Fibroblast of skin of left quadriceps (primary cell): ENCODE measurements at regions not wholly inside any gene's neighbourhood (a gene's known extent, or its start where the extent isn't known, plus 50 kb on each side); places are given as distances from the start of the nearest gene placed in this dataset.
"Not testable (repeated sequence)": the region's sequence is repeated elsewhere in the genome, so short reads cannot be mapped to it uniquely, and the experiment has no call there.

ENCODE experiments used
- DNase-seq, 2 experiments: peaks; one replicate each; pipeline ENCODE4 v3.0.0-alpha.2; 2013; ENCODE audit warnings: low read depth in 2 of 2

DNA sequence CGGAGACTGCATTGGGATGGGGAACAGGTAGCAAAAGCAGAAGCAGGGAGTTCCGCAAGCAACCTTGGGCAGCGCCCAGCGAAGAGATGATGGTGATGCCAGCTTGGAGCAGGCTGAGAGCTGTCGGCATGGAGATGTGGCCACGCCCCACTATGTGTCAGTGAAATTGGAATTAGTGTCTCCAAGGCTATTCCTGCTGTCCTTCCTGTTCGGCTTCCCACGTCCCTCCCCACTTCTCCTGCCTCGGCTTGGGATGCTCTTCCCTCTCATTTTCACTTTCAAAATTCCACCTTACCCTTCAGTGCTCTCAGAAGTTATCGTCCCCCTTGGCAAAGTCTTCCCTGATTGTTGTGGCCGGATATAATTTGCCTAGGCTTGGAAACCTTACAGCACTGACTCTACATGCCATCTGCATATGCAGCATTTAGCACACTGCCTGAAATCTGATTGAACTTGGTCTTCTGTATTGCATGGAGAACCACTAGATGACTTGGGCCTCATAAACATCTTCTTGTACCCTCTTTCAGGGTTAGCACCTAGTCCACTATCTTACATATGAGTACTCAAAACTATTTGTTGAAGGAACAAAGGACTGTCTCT, 270.7 kb upstream of the RUNX1 start:
- DNase-seq: no peak

DNA sequence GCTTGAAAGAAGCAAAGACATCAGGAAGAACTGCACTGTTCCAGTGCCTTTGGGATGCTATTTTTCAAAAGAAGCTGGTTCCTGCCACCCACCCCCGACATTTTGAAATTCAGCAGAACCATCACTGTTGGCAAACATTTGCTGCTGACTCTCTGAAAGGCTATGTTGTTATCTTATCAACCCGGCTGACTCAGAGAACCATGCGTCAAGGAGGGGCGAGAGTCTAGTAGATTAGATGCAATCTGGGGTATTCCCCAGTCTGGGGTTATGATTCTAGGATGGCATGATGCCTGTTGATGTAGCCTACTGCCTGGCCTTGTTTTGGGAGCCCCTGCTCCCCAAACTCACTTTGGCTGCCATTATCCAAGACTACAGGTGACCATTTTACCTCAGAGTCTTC, 267.8 kb upstream of the RUNX1 start:
- no peak for DNase-seq

DNA sequence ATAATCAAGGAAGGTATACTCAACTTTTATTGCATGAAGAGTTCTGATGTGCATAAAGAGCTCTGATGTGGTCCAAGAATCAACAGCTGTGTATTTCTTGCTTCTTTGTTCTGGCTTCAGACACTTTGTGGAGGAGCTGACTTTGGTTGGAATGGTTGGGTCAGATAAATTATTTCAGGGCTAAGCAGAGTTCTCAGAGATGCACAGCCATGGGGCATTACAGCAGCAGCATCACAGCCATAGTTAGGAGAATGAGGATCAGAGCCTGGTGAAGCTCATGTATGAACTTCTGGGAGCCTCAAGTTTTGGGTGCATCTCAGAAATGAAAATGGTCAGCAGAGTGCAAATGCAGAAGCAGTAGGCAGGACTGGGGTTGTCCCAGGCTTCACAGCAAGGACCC, 267.4 kb upstream of the RUNX1 start:
- no peak for DNase-seq

DNA sequence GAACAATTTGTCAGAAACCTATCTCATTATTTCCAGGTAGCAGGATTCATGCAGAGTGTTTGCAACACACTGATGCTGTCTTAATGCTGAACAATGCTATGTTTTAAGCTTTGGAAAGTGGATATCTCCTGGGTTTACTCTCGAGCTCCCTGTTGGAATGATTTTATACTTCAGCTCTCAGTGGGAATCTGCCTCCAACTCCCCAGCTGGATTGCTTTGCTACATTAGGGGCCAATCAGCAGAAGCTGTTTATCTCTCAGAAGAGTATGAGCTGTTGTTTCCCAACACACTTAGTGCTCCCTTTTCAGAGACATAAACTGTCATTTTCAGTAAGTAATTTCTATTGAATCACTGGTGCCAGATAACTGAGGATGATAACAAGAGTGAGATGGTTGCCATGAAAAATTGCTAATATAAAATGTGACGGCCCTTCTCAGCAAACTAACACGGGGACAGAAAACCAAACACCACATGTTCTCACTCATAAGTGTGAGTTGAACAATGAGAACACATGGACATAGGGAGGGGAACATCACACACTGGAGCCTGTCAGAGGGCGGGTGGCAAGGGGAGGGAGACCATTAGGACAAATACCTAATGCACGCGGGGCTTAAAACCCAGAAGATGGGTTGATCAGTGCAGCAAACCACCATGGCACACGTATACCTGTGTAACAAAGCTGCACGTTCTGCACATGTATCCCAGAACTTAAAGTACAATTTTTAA, 265.9 kb upstream of the RUNX1 start:
- DNase-seq: no peak

DNA sequence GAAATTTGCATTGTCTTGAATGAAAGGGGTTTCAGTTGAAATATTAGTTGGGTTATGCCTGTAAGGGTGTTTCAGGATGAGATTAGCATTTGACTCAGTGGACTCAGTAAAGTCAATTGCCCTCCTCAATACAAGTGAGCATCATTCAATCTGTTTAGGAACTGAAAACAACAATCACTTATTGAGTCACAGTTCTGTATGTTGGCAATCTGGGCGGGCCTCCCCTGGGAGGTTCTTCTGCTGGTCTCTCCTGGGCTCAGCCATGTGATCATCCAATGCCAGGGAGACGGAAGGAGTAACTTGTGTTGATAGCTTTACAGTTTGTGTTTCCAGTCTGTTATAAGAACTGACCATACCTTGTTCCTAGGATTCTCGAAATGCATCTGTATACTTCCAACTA, 262.9 kb upstream of the RUNX1 start:
- no peak for DNase-seq

DNA sequence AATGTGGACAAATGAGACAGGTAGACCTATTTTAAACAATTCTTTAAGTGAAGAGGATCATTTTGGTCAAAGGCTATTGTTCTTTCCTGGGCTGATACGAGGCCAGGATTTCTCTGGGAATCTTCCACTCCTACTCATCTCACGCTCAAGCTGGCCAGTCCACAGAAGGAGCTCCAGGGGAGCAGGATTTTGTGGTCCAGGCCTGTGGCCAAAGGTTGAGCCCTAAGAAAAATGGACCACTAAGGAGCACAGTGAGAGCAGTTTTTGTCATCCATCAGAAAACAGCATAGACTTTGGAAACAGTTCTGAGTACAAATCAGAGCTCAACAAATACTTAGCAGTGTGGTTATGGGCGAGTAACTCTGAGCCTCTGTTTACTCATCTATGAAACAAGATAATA, 260.2 kb upstream of the RUNX1 start:
- no peak for DNase-seq

DNA sequence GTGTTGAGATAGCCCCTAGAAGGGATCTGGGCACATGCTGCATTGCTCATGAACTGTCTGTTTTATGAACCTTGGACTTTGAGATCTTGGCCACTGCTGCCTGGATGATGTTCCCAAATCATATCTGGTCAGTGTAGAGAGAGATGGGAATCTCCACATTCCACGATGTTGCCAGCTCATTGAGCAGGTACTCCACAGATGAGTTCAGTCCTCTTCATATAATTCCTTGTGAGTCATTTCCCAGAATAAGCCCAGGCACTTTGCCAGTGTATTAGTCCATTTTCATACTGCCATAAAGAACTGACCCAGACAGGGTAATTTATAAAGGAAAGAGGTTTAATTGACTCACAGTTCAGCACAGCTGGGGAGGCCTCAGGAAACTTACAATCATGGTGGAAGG, 254.0 kb upstream of the RUNX1 start:
- peak; percentile 88 to 89 for DNase-seq

DNA sequence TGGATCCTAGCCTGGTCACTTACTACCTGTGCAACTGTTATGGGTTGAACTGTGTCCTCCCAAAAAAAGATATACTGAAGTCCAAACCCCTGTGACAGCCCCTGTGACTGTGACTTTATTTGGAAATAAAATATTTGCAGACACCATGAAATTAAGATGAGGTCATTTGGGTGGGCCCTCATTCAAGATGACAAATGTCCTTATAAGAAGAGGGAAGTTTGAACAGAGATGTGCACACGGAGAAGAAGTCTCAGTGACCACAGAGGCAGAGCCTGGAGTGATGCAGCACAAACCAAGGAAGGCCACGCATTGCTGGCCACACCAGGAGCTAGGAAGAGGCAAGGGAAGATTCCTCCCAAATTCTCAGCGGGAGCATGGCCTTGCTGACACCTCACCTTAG, 249.7 kb upstream of the RUNX1 start:
- no peak for DNase-seq

DNA sequence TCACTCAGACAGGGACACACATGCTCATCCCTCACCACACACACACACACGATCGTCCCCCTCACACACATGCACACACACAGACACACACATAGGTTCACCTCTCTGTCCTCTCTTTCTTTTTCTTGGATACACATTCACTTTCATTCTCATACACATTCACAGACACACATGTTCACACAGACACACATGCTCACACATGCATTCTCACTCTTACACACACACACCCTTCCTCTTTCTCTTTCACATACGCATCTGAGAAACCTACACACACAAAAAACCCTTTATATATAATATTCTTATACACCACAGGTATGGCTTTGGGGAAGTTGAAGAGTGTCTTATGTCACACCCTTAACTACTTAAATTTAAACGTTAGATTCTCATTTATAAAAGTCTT, 248.6 kb upstream of the RUNX1 start:
- DNase-seq: no peak

DNA sequence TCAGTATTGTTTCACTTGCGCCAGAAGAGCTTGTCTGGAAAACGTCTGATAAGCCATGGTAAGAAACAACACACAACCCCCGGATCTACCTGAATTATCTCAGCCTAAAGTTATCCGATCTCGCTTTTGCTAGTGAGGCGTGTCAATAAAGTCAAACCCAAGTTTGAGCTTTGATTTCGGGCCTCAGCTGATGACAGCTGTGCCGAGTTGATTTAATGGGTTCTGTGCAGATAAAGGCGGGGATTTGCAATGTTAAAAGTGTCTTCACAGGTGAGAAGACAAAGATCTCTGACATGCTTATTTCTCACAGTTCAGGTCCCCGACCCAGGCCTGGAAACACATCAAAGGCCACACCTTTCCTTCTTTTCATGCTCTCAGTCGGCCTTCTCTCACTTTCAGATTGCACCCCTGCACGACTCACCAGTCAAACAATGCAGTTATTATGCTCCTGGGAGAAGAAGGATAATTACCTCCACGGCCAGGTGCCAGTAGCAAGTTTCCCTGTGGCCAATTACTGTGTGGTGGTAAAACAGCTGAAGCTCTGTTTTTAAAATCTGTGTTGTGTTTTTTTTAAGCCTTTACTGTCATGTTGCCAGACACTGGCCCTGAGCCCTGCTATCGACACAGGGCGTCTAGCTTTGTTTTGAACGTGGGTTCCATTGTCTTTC, 245.3 kb upstream of the RUNX1 start:
- DNase-seq: no peak

DNA sequence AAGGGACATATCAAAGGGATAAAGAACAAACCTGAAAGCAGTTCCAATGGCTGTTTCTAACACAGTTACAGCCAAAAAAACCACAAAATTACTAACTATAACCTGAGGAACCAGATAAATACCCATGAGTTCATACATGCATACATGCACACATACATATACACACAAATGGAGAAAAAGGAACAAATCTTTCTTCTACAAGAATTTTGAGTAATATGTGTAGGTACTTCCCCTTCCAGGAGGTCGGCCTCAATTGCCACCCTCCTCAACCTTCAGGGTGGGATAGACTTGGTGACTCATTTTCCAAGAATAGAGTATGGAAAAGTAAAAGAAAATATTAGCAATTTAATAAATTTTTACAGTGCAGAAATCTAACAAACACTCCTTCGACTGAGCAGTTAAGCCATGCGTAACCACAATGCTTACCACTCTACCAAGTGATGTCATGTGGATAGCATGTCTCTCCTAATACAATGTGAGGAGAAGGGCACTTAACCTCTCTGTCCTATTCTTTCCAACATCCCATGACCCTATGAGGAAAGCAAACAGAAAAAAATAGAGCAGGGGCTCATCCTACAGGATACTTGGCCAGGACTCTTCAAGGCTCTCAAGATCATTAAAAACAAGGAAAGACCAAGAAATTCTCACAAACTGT, 243.0 kb upstream of the RUNX1 start:
- peak in 1 of 2 experiments; percentile 6 for DNase-seq

DNA sequence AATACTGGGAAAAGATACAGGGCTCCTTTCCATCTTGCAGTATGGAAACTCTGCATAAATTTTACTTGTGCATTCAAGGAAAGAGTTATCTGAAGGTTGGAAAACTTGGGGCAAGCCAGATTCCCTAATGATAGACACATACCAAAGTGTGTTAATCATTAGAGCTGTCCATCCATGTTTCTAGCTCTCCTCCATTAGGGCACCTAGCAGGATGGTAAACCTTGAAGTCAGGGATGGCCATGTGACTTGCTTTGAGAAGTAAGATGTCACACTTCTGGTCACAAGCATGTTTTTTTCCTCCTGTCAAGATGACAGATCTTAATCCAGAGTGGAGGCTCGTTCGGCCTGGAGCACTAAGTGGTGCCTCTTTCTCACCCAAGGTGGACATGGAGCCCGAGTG, 241.9 kb upstream of the RUNX1 start:
- DNase-seq: no peak

DNA sequence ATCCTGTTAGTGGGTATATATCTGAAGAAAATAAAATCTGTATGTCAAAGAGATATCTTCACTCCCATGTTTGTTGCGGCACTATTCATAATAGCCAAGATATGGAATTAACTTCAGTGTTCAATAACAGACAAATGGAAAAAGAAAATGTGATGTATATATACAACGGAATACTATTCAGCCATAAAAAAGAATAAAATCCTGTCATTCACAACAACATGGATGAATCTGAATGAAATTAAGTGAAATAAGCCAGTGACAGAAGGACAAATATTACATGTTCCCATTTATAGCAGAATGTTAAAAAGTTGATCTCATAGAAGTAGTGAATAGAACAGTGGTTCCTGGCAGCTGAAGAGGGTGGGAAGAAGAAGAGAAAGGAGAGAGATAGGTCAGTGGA, 239.1 kb upstream of the RUNX1 start:
- no peak for DNase-seq

DNA sequence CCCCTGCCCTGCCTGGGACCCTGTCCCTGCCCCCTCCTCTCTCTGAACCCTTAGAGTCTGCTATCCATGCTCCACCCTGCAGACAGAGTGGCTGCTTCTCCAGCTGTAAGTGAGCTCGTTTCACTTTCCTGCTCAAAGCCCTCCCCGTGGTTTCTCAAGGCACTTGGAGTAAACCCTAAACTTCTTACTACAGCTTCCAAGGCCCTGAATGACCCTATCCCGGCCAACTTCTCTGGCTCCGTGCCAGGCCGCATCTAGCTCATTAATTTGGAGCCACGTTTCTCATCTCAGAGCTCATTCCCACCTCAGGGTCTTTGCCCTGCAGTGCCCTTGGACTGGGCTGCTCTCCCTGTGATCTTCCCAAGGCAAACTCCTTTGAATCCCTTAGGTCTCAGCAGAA, 235.1 kb upstream of the RUNX1 start:
- no peak for DNase-seq

DNA sequence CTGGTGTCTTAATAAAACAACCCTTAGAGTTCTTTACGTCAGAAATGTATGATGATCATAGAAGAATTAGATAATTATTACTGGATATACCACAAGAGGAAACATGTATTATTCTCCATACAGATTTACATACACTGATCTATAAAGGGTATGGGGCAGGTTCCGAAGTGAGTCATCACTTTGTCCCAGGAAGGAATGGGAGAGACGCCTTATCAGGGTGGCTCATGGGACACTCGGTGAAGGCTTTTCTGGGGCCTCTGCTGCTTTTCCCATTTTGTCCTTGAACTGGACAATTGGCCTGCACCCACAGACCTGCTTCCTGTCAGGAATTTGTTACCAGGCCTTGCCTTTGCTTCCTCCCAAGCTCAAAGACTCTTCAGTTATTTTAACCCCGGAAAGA, 233.8 kb upstream of the RUNX1 start:
- DNase-seq: no peak

DNA sequence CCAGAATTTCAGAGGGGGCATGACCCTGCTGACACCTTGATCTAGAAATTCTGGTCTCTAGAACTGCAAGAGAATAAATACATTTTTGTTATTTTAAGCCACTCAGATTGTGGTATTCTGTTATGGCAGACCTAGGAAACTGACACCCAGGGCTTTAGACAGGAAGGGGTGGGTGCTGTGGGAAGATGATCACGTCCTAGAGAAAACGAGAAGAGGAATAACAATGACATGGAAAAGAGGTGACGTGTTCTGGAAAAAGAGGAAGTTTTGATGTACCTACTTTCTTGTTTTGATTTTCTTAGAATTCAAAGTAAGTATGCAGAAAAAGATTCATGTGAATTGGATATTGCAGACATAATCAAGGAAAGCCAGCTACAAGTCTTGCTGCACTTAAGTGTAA, 232.9 kb upstream of the RUNX1 start:
- no peak for DNase-seq

DNA sequence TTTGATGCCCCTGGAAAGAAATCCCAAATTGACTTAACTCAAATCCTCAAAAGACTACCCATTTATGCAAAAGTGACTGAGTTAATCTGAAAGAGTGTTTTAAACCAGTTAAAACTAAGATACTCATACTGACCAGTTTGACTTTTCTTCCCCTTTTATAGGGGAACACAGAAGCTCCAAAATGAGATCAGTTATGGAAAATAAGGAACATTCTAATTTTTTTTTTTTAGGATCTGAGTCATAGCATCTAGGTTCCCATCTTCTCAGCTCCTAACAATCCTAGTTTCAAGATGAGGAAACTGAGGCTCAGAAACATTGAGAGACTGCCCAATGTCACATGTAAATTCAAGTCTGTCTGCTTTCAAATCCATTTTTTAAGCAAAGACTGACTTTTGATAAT, 231.1 kb upstream of the RUNX1 start:
- DNase-seq: no peak

DNA sequence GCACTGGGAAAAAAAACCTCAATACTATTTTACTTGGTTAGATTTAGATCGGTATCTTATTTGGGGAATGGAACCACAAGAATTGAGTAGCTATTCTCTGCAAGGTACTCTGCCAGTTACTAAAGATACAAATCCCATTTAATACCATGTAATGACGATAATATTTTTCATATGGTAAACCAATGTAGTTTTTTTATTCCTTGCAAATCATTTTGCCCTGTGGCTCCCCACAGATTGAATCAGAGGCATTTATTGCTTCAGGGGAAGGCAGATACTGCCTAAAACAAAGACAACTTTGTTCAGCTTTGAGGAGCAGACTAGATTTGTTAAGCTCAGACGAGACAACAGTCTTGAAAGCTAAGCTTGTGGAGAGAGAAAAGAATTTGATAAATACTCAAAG, 226.7 kb upstream of the RUNX1 start:
- DNase-seq: no peak

DNA sequence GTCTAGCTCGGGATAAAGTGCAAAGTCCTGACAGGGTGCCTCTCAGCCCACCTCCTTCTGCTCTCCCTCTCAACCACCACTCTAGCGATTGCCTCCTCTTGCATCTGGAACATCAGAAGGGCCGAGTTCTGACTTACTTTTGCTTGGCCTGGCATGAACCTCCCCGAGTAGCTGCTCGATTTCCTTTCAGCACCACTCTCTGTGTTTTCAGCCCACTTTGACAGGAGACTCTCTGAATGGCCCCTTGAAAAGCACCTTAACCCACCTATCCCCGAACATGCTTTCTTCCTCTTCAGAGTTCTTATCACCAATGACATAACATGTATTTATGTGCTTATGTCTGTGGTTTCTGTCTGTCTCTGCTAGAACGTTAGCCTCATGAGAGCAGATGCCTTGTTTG, 225.8 kb upstream of the RUNX1 start:
- no peak for DNase-seq

DNA sequence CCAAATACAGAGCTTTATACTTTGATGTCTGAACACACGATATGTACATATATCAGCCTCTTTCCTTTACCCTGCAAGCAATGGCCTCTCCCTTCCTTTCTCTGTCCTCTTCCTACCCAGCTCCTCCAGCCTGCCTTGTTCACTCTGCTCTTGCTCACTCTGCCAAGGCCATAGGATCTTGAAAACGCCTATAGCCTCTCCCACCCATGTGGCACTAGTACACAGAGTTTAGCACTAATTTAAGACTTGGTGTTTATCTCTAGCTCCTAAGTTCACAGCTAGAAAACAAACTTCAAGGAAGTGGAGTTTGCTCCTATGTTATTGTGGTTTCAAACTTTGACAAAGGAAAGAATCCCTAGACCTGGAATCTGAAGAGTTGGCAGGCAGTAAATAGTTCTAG, 225.0 kb upstream of the RUNX1 start:
- DNase-seq: no peak

DNA sequence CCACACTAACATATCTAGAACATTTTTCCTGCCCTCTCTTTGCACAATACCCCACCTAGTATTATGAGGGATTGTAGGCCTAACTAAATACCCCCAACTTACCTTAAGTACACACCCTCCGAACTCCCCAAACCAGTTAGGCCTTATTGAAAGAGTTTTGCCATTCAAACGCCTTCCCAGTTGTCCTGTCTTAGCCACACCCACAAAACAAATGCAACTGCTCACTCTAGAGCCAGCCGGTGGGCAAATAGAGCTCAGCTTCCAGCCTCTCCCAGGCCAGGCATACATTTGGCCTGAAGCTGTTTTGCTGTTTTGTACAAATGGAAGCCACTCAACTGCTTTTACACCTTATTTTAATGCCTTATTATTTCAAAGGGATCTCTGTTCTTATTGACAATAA, 224.2 kb upstream of the RUNX1 start:
- DNase-seq: no peak

DNA sequence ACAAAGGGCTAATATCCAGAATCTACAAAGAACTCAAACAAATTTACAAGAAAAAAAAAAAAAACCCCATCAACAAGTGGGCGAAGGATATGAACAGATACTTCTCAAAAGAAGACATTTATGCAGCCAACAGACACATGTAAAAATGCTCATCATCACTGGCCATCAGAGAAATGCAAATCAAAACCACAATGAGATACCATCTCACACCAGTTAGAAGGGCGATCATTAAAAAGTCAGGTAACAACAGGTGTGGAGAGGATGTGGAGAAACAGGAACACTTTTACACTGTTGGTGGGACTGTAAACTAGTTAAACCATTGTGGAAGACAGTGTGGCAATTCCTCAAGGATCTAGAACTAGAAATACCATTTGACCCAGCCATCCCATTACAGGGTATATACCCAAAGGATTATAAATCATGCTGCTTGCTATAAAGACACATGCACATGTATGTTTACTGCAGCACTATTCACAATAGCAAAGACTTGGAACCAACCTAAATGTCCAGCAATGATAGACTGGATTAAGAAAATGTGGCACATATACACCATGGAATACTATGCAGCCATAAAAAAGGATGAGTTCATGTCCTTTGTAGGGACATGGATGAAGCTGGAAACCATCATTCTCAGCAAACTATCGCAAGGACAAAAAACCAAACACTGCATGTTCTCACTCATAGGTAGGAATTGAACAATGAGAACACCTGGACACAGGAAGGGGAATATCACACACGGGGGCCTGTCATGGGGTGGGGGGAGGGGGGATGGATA, 222.4 kb upstream of the RUNX1 start:
- not testable (repeated sequence) for DNase-seq
